Heart left ventricle (tissue), 16 donors: ENCODE measurements at regions not wholly inside any gene's neighbourhood (a gene's known extent, or its start where the extent isn't known, plus 50 kb on each side); places are given as distances from the start of the nearest gene placed in this dataset.

Experiments used
- ATAC-seq, 4 donors: fragments of 200-7000 bp; cut with Tn5 transposase; one replicate each; pipeline ENCODE4 v1.9.1; 2020 to 2022; ENCODE audit warnings: moderate library complexity in 4 of 4, mild to moderate bottlenecking in 3 of 4, moderate number of reproducible peaks in 1 of 4
- DNase-seq, 5 donors: peaks; one replicate each; pipeline ENCODE4 v3.0.0-alpha.2; 2020
- H3K27ac ChIP-seq, 12 donors: fragments of 200-600 bp; sonication (generic) in 4 of 12; one replicate each; pipeline versions ENCODE4 v1.5.0 to v1.8.0; 2016 to 2022; ENCODE audit warnings: mild to moderate bottlenecking in 2 of 12
- H3K27me3 ChIP-seq, 9 donors: fragments of 200-600 bp; sonication (generic) in 2 of 9; one replicate each; pipeline versions ENCODE4 v1.5.1 to v1.8.0; 2016 to 2022; ENCODE audit warnings: mild to moderate bottlenecking in 3 of 9
- H3K36me3 ChIP-seq, 9 donors: fragments of 200-600 bp; sonication (generic) in 2 of 9; one replicate each; pipeline versions ENCODE4 v1.5.0 to v1.8.0; 2018 to 2022; ENCODE audit warnings: mild to moderate bottlenecking in 2 of 9
- H3K4me1 ChIP-seq, 12 donors: fragments of 200-600 bp; sonication (generic) in 4 of 12; one replicate each; pipeline versions ENCODE4 v1.5.0 to v1.8.0; 2016 to 2022; ENCODE audit warnings: mild to moderate bottlenecking in 3 of 12
- H3K4me3 ChIP-seq, 12 donors: fragments of 200-600 bp; sonication (generic) in 4 of 12; one replicate each; pipeline versions ENCODE4 v1.5.0 to v1.8.0; 2017 to 2022; ENCODE audit warnings: mild to moderate bottlenecking in 9 of 12, moderate library complexity in 4 of 12
- H3K9me3 ChIP-seq, 12 donors: fragments of 200-600 bp; sonication (generic) in 4 of 12; one replicate each; pipeline versions ENCODE4 v1.5.0 to v1.8.0; 2016 to 2022; ENCODE audit warnings: mild to moderate bottlenecking in 1 of 12
- CTCF ChIP-seq, 12 donors: fragments of 200-600 bp; sonication (generic) in 4 of 12; IDR thresholded peaks; one replicate each; pipeline versions ENCODE4 v1.5.0 to v1.8.0; 2018 to 2022; ENCODE audit warnings: antibody characterized with exemption in 12 of 12, mild to moderate bottlenecking in 5 of 12
- POLR2A ChIP-seq, 2 donors: fragments of 450-650 bp; IDR thresholded peaks; one replicate each; pipeline ENCODE4 v1.6.1; 2017; ENCODE audit warnings: antibody characterized with exemption in 2 of 2, mild to moderate bottlenecking in 2 of 2, moderate library complexity in 2 of 2
- WGBS, 4 donors: extraction: QIAGEN DNeasy Blood & Tissue Kit in 2 of 4; methylation state at CpG; one replicate each; pipeline versions ENCODE4 v1.1.5 to v1.1.7; 2013 to 2018; 5-methylcytosine and 5-hydroxymethylcytosine counted together
- intact Hi-C, 10 donors: fragments of 100-400 bp; cut with DNase I; formaldehyde crosslinking; loops; one replicate each; pipeline versions ENCODE4 v1.11.1 to v1.14.2; 2022
- donor health status: ischemic (EF 13 %, LVEDD 7.1; RV severe dilation, severe dysfunction).
- donor health status: healthy with polysubstance abuse.
- donor health status: DM: no; HTN: yes; CAD: no.
- donor health status: DM: no; HTN: no; CAD: no.
- donor health status: ischemic (EF 25% LVEDD 6.9; RV normal size, moderate dysfunction).
- donor health status: ischemic (EF 25% LVEDD 5.7; RV mildly dilated, moderate dysfunction).
- donor health status: healthy.
- donor health status: DM: yes; HTN: yes; CAD: no.
- donor health status: ischemic (EF 35%, LVEDD 5.7; RV mildly dilated, moderate dysfunction).
- donor health status: nonischemic (EF 11% LVEDD 7.7; RV severe dilation, severe dysfunction).
- donor health status: DM: yes; HTN: yes; CAD: no.
- donor health status: PGD.
- donor health status: ischemic (EF 29% LVEDD 5.4; RV normal size, mild dysfunction).
- donor health status: nonischemic (EF 23%, LVEDD 6.1; RV moderate dilation, normal function).

- intact Hi-C loops = no loop called here
- TF ChIP-seq CTCF (IDR thresholded peaks at IDR 0.05) = no peak
- TF ChIP-seq POLR2A (IDR thresholded peaks at IDR 0.05) = no peak
These were observed 203.7 kb upstream of the CDH5 start for GRCh38 chr16:66162821-66163220.

GRCh38 chr16:66161942-66162341 is 204.5 kb upstream of the CDH5 start:
- DNase-seq (no peak), ATAC-seq (no peak)
- Histone ChIP-seq H3K27ac (no peak overlapping the region), H3K4me3 (no peak overlapping the region), H3K9me3 (peaks cover 0 to 6% (median 0%) of the 10 kb centered on the region in 12 donors), H3K36me3 (no peaks in the 10 kb centered on the region), H3K4me1 (peaks cover 0 to 5% (median 0%) of the 10 kb centered on the region in 12 donors), H3K27me3 (peaks cover 0 to 8% (median 0%) of the 10 kb centered on the region in 9 donors)
- intact Hi-C loops = no loop called here
- no peak for TF ChIP-seq POLR2A (IDR thresholded peaks at IDR 0.05)
- TF ChIP-seq CTCF (IDR thresholded peaks at IDR 0.05) = no peak
- 90 to 97% (median 91%) methylated on average over 7 to 8 of the region's 8 CpGs for WGBS, 4 donors

More at GRCh38 chr16:66162821-66163220, 203.7 kb upstream of the CDH5 start:
- WGBS, 4 donors = 40 to 53% (median 52%) methylated on average over 5 of the region's 5 CpGs
- peaks cover 0 to 7% (median 0%) of the 10 kb centered on the region in 12 donors for H3K9me3 ChIP-seq
- no peak overlapping the region for H3K27ac ChIP-seq
- H3K4me1 ChIP-seq = peaks cover 0 to 5% (median 0%) of the 10 kb centered on the region in 12 donors
- no peak overlapping the region for H3K4me3 ChIP-seq
- no peak for DNase-seq
- no peak for ATAC-seq
- peaks cover 0 to 8% (median 0%) of the 10 kb centered on the region in 9 donors for H3K27me3 ChIP-seq
- H3K36me3 ChIP-seq = no peaks in the 10 kb centered on the region

- no peaks in the 10 kb centered on the region for H3K9me3 ChIP-seq
- DNase-seq (no peak), ATAC-seq (no peak)
- H3K4me3 ChIP-seq = no peak overlapping the region
- WGBS, 4 donors = 92 to 95% (median 93%) methylated on average over 3 of the region's 3 CpGs
- H3K4me1 ChIP-seq = no peaks in the 10 kb centered on the region
- no peak for TF ChIP-seq CTCF (IDR thresholded peaks at IDR 0.05)
- TF ChIP-seq POLR2A (IDR thresholded peaks at IDR 0.05) = no peak
- H3K36me3 ChIP-seq = no peaks in the 10 kb centered on the region
- no peak overlapping the region for H3K27ac ChIP-seq
- peaks cover 0 to 8% (median 0%) of the 10 kb centered on the region in 9 donors for H3K27me3 ChIP-seq
- intact Hi-C loops = no loop called here
These were observed 205.2 kb upstream of the CDH5 start for GRCh38 chr16:66161269-66161668.

GRCh38 chr16:66159987-66160386 is 206.5 kb upstream of the CDH5 start:
- Histone ChIP-seq H3K4me3 (no peak overlapping the region), H3K36me3 (no peaks in the 10 kb centered on the region), H3K27ac (no peak overlapping the region), H3K9me3 (no peaks in the 10 kb centered on the region), H3K4me1 (no peaks in the 10 kb centered on the region), H3K27me3 (peaks cover 0 to 8% (median 0%) of the 10 kb centered on the region in 9 donors)
- intact Hi-C loops = no loop called here
- TF ChIP-seq POLR2A (IDR thresholded peaks at IDR 0.05) (no peak), CTCF (IDR thresholded peaks at IDR 0.05) (no peak)
- WGBS, 4 donors = 76 to 86% (median 80%) methylated on average over 5 of the region's 5 CpGs
- no peak for DNase-seq
- no peak for ATAC-seq
